ENCODE measurements at regions not wholly inside any gene's neighbourhood (a gene's known extent, or its start where the extent isn't known, plus 50 kb on each side); places are given as distances from the start of the nearest gene placed in this dataset.

- no peak overlapping the region for H3K27ac ChIP-seq
- DNase-seq: no peak
- H3K27me3 ChIP-seq: no peaks in the 10 kb centered on the region
- no peaks in the 10 kb centered on the region for H3K9me3 ChIP-seq
- TF ChIP-seq CTCF (IDR thresholded peaks at IDR 0.05): no peak
- intact Hi-C loops (cut with DNase I; ENCODE audit: low total_unique reads): no loop called here
- no peaks in the 10 kb centered on the region for H3K36me3 ChIP-seq
- H3K4me1 ChIP-seq: no peaks in the 10 kb centered on the region
- H3K4me3 ChIP-seq: no peak overlapping the region
These were observed 129.5 kb downstream of the ZIC3 start for GRCh38 chrX:137695417-137695816.

- intact Hi-C loops (cut with DNase I; ENCODE audit: low total_unique reads): no loop called here
These were observed 141.4 kb downstream of the ZIC3 start for GRCh38 chrX:137707348-137707747.

GRCh38 chrX:137742846-137743245 lies 176.9 kb downstream of the ZIC3 start:
- intact Hi-C loops (cut with DNase I; ENCODE audit: low total_unique reads): no loop called here

More at GRCh38 chrX:137707348-137707747, 141.4 kb downstream of the ZIC3 start:
- Histone ChIP-seq H3K27me3 (no peaks in the 10 kb centered on the region), H3K36me3 (no peaks in the 10 kb centered on the region), H3K4me1 (no peaks in the 10 kb centered on the region), H3K27ac (no peak overlapping the region), H3K4me3 (no peak overlapping the region), H3K9me3 (no peaks in the 10 kb centered on the region)
- DNase-seq: no peak
- TF ChIP-seq CTCF (IDR thresholded peaks at IDR 0.05): no peak

GRCh38 chrX:137743414-137743813 lies 177.5 kb downstream of the ZIC3 start:
- H3K4me1 ChIP-seq: no peaks in the 10 kb centered on the region
- no peaks in the 10 kb centered on the region for H3K36me3 ChIP-seq
- no peaks in the 10 kb centered on the region for H3K27me3 ChIP-seq
- intact Hi-C loops (cut with DNase I; ENCODE audit: low total_unique reads): no loop called here
- H3K27ac ChIP-seq: no peak overlapping the region
- no peak for DNase-seq
- H3K4me3 ChIP-seq: no peak overlapping the region
- H3K9me3 ChIP-seq: no peaks in the 10 kb centered on the region
- TF ChIP-seq CTCF (IDR thresholded peaks at IDR 0.05): no peak

More at GRCh38 chrX:137742846-137743245, 176.9 kb downstream of the ZIC3 start:
- no peak for TF ChIP-seq CTCF (IDR thresholded peaks at IDR 0.05)
- Histone ChIP-seq H3K36me3 (no peaks in the 10 kb centered on the region), H3K27me3 (no peaks in the 10 kb centered on the region), H3K4me1 (no peaks in the 10 kb centered on the region), H3K9me3 (no peaks in the 10 kb centered on the region), H3K4me3 (no peak overlapping the region), H3K27ac (no peak overlapping the region)
- no peak for DNase-seq

GRCh38 chrX:137746289-137746688 lies 180.4 kb downstream of the ZIC3 start:
- DNase-seq: no peak
- no peak overlapping the region for H3K27ac ChIP-seq
- no peaks in the 10 kb centered on the region for H3K4me1 ChIP-seq
- intact Hi-C loops (cut with DNase I; ENCODE audit: low total_unique reads): no loop called here
- no peaks in the 10 kb centered on the region for H3K27me3 ChIP-seq
- H3K4me3 ChIP-seq: no peak overlapping the region
- no peak for TF ChIP-seq CTCF (IDR thresholded peaks at IDR 0.05)
- no peaks in the 10 kb centered on the region for H3K9me3 ChIP-seq
- no peaks in the 10 kb centered on the region for H3K36me3 ChIP-seq
